ENCODE measurements at regions not wholly inside any gene's neighbourhood (a gene's known extent, or its start where the extent isn't known, plus 50 kb on each side); places are given as distances from the start of the nearest gene placed in this dataset.

DNA sequence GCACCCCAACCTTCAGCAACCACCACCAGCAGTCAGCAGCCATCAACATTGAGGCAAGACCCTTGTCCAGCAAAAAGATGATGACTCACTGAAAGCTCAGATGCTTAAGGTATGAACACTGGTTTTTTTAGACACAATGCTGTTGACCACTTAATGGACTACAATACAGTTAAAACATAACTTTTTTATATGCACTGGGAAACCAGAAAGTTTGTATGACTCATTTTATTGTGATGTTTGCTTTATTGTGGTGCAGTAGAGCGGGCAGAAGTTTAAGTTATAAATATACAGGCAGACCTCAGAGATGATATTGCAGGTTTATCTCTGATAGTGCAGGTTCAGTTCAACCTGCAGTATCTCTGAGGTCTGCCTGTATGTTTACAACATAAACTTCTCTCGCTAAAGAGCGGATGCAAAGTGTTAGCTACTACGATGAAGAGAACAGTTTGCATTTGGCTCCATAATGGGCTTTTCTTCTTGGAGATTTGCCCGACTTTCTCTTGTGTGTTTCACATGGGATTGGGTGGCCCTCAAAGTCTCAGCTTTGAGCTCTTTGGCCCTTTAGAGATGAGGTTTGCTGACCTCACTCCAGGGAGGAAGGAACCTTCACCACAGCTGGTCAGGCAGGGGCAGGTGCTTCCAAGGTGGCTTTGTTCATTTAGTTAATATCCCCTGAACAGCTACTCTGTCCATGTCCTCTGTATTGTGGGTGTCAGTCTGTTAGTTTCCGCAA lies 84.4 kb upstream of the SHH start:
- no peak for DNase-seq
- no peak for ATAC-seq (ENCODE audit: low FRiP score in 2 of 2)
- Histone ChIP-seq H3K9me3 (peaks cover 0 to 14% (median 0%) of the 10 kb centered on the region in 4 donors), H3K36me3 (no peaks in the 10 kb centered on the region), H3K27me3 (no peaks in the 10 kb centered on the region), H3K4me3 (no peak overlapping the region), H3K27ac (no peak overlapping the region), H3K4me1 (no peaks in the 10 kb centered on the region)
- TF ChIP-seq POLR2A (IDR thresholded peaks at IDR 0.05) (no peak), POLR2AphosphoS5 (IDR thresholded peaks at IDR 0.05) (no peak)
- TF ChIP-seq, protein P1, sequence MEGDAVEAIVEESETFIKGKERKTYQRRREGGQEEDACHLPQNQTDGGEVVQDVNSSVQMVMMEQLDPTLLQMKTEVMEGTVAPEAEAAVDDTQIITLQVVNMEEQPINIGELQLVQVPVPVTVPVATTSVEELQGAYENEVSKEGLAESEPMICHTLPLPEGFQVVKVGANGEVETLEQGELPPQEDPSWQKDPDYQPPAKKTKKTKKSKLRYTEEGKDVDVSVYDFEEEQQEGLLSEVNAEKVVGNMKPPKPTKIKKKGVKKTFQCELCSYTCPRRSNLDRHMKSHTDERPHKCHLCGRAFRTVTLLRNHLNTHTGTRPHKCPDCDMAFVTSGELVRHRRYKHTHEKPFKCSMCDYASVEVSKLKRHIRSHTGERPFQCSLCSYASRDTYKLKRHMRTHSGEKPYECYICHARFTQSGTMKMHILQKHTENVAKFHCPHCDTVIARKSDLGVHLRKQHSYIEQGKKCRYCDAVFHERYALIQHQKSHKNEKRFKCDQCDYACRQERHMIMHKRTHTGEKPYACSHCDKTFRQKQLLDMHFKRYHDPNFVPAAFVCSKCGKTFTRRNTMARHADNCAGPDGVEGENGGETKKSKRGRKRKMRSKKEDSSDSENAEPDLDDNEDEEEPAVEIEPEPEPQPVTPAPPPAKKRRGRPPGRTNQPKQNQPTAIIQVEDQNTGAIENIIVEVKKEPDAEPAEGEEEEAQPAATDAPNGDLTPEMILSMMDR (IDR thresholded peaks at IDR 0.05): no peak
- 82 to 92% methylated on average over 6 of the region's 6 CpGs for WGBS, 2 donors

- H3K9me3 ChIP-seq: no peaks in the 10 kb centered on the region
- no peak for TF ChIP-seq EP300 (IDR thresholded peaks at IDR 0.05)
- TF ChIP-seq POLR2A (IDR thresholded peaks at IDR 0.05): no peak
- TF ChIP-seq, protein P1 (IDR thresholded peaks at IDR 0.05): no peak
- TF ChIP-seq POLR2AphosphoS5 (IDR thresholded peaks at IDR 0.05): no peak
- H3K4me3 ChIP-seq: no peak overlapping the region
- no peak for ATAC-seq (ENCODE audit: low FRiP score in 2 of 2)
- H3K27ac ChIP-seq: no peak overlapping the region
- H3K27me3 ChIP-seq: no peaks in the 10 kb centered on the region
- no peak for DNase-seq
- H3K4me1 ChIP-seq: peaks cover 0 to 17% (median 2%) of the 10 kb centered on the region in 4 donors
- WGBS, 2 donors: 86 to 97% methylated on average over 5 to 6 of the region's 6 CpGs
- H3K36me3 ChIP-seq: no peaks in the 10 kb centered on the region
These were observed 81.4 kb upstream of the SHH start for GRCh38 chr7:155893664-155894063.

DNA sequence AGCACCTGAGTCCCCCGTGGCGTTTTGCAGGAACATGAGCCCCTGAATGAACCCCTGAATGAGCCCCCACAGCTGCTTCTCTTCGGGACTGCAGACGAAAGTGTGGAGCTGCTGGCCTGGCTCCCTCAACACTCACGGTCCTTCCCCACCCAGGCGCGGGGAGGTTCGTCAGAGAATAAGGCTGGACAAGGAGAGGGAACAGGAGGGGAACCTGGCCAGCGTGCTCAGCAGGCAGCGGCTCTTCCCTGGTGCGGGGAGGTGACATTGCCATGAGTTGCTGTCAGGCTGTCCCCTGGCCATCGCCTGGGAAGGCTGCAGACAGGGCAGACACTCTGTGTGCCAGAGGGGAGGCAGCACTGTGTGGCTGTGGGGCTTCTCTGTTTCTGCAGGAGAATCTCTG lies 80.9 kb upstream of the SHH start:
- no peaks in the 10 kb centered on the region for H3K36me3 ChIP-seq
- 86 to 88% methylated on average over 8 to 12 of the region's 12 CpGs for WGBS, 2 donors
- DNase-seq (no peak), ATAC-seq (ENCODE audit: low FRiP score in 2 of 2) (no peak)
- no peaks in the 10 kb centered on the region for H3K9me3 ChIP-seq
- H3K27ac ChIP-seq: no peak overlapping the region
- TF ChIP-seq EP300 (IDR thresholded peaks at IDR 0.05): no peak
- no peak for TF ChIP-seq POLR2AphosphoS5 (IDR thresholded peaks at IDR 0.05)
- no peak for TF ChIP-seq POLR2A (IDR thresholded peaks at IDR 0.05)
- TF ChIP-seq, protein P1 (IDR thresholded peaks at IDR 0.05): no peak
- no peak overlapping the region for H3K4me3 ChIP-seq
- no peaks in the 10 kb centered on the region for H3K27me3 ChIP-seq
- peaks cover 0 to 17% (median 2%) of the 10 kb centered on the region in 4 donors for H3K4me1 ChIP-seq

DNA sequence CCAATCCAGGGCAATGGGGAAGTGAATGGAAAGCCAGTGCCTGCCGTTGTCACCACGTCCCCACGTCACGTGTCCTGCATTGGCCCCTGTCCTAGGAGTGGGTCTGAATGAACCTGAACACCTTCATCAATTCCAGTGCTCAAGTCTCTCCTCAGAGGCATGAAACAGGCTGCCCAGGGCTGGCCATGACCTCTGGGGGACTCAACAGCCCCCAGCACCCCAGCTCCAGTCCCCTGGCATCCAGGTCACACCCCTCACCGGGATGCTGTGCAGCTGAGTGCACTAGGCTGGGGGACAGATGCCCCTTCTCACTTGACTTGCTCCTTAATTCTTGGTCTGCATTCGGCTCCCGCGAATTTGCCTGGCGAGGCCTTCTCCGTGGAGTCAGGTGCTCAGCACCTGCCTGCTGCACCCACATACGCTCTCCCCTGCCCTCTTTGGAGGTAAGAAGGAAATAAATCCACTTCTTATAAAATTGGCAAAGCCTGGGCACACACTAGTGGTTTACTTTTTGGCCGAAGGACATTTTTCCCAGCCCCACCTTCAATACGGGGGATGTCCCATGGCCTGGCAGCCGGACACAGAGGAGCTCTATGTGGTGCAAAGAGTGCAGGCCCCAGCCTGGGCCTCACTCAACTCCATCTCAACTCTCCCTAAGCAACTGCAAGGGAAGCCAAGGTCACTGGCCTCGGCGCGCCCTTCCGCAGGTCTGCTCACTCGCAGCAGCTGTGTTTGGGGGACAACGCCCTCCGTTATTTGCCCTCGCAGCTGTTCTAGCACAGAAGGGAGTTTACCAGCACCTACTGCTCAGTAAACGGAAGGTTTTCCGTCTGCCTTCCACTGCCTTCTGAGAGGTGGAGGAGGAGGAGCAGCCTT lies 77.6 kb upstream of the SHH start:
- peak; percentile 39 to 88 for ATAC-seq (ENCODE audit: low FRiP score in 2 of 2)
- no peak overlapping the region for H3K4me3 ChIP-seq
- no peaks in the 10 kb centered on the region for H3K36me3 ChIP-seq
- H3K27ac ChIP-seq: peak overlapping the region in 3 of 4 donors; percentile 40 to 81 (median 52)
- peaks cover 0 to 17% (median 2%) of the 10 kb centered on the region in 4 donors for H3K4me1 ChIP-seq
- H3K9me3 ChIP-seq: no peaks in the 10 kb centered on the region
- WGBS, 2 donors: 69 to 75% methylated on average over 18 to 24 of the region's 24 CpGs
- no peaks in the 10 kb centered on the region for H3K27me3 ChIP-seq
- DNase-seq: peak in 1 of 2 donors; percentile 91
- TF ChIP-seq EP300 (IDR thresholded peaks at IDR 0.05) (peak in 2 of 4 donors; percentile 35 to 70), POLR2AphosphoS5 (IDR thresholded peaks at IDR 0.05) (no peak), POLR2A (IDR thresholded peaks at IDR 0.05) (no peak)
- TF ChIP-seq, protein P1 (IDR thresholded peaks at IDR 0.05): peak in 1 of 6 experiments; percentile 12

Data from upper lobe of left lung (tissue), 6 donors.